NCI-H82 treated with DMSO at 0.1 percent for 48 hours (cell line): ENCODE measurements at regions not wholly inside any gene's neighbourhood (a gene's known extent, or its start where the extent isn't known, plus 50 kb on each side); places are given as distances from the start of the nearest gene placed in this dataset.

Source experiments
- DNase-seq: peaks from one replicate; lab custom pipeline; 2025; ENCODE audit not compliant: unreplicated experiment; lab: John Stamatoyannopoulos, UW

DNA sequence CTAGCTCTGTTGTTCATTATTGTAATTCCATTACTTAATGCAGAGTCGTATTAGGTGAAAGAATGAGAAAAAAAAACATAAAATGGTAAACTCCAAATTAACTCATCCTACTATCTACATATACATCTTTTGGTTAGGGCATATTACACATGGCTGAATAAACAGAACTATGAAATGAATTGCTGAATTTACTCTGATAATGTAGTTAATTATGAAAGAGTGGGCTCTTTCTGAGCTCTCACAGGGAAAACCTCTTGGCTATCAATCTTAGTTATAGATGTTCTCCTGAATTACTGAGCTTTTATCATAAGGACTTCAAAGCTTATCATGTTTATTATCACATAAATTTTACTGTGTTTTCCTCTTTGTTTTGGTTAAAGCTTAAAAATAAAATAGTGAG, 798.5 kb upstream of the MDGA2 start:
- no peak for DNase-seq

- DNase-seq: no peak
Measured at GRCh38 chr14:48456051-48456450, 780.6 kb upstream of the MDGA2 start.

DNA sequence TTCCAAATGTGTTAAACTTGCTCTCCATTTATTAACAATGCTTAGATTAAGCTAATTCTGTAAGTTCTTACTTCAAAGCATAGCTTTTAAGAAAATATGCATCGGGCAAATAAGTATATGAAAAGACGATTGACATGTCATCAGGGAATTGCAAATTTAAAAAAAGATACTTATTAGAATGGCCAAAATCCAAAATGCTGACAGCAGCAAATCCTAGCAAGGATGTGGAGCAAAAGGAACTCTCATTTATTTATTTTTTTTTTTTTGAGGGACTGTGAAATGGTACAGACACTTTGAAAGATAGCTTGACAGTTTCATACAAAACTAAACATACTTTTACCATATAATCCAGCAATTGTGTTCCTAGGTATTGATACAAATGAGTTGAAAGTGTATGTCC, 779.5 kb upstream of the MDGA2 start:
- DNase-seq: no peak

DNA sequence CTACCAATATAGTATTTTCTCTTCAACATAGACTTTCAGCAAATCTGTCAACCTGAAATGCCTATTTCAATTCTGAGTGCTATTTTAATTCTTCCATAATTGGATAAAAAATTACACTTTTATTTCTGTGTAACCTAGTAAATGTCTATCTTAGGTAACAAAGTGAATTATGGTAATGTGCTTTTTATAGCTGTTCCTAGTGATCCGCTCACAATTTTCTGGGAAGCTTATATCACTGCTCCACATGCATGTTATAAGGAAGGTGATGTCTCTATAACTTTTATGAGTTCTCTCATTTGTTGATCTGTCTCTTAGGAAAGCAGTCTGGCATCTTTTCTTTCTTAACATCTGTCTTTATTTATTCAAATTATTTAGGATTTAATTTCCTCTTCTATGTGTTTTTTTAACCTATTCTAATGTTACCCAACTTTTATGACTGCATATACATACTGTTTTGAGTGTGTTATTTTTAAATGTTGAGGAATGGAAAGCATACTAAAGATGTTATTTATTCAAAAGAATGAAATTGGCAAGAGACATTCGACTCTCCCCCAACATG, 777.1 kb upstream of the MDGA2 start:
- DNase-seq: no peak

GRCh38 chr14:48435221-48435620, 759.8 kb upstream of the MDGA2 start:
- DNase-seq: no peak

DNA sequence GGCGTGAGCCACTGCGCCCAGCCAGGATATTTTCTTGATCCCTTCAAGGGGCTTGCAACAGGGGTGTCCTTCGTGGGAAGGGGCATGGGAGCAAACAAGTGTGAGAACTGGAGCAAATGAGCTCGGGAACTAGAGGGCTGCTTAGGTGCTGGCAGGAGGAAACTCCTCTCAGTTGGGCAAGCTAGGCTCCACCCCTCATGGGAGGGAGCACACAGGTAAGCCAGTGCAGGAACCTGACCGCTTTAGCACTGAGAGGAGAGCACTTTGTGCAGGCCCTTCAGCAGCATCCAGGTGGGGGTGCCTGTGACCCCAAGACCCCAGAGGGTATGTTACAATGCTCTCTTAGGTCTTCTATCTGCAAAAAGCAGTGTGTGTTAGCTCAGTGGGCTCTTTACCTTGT, 755.4 kb upstream of the MDGA2 start:
- DNase-seq: no peak

DNA sequence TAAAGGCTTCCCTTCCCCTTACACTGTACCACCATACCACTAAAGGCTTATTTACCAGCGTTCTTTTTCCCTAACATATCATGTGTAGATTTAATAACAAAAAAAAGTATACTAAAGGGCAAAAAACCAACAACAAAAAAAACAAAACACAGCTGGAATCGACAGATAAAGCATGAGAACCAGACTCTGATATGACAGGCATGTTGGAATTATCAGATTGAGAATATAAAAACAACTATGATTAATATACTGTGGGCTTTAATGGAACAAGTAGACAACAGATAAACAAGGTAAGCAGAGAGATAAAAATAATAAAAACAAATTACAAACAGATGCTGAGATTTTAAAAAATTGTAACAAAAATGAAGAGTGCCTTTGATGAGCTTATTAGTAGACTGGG, 754.1 kb upstream of the MDGA2 start:
- DNase-seq: no peak

- DNase-seq: no peak
Measured at GRCh38 chr14:48417715-48418500, 742.5 kb upstream of the MDGA2 start.

DNA sequence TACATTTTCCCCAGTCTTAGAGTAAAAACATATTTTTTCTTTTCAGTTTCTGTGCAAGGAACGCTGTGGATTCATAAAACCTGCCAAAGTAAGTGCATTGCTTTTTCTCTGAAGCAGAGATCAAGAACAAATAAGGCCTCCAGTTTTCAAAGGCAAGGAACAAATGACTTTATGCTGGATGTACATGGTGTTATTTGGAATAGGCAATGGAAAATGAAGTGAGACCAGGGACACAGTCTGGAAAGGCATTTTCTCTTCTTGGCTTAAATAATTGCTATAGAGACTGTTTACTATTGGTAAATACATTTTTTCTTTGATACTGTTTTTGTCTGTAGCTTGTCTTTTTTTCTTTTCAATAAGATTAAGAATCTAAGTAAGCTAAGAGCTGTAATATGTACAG, 725.9 kb upstream of the MDGA2 start:
- DNase-seq: no peak

GRCh38 chr14:48398675-48399282, 723.4 kb upstream of the MDGA2 start:
- peak; percentile 65 for DNase-seq

DNA sequence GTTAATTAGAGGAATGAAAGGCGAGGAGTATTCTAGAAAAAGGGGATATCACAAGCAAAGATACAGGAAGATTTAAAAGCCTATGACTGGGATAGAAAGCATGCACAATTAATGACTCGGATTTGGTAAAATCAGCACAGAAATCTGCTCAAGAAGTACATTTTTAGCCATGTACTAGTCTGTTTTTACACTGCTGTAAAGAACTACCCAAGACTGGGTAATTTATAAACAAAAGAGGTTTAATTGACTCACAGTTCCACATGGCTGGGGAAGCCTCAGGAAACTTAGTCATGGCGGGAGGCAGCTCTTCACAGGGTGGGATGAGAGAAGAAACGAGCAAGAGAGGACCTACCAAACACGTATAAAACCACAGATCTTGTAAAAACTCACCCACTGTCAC, 716.3 kb upstream of the MDGA2 start:
- no peak for DNase-seq

GRCh38 chr14:48390346-48390745, 714.9 kb upstream of the MDGA2 start:
- DNase-seq: no peak

- DNase-seq: no peak
Measured at GRCh38 chr14:48384821-48385220, 709.4 kb upstream of the MDGA2 start.

GRCh38 chr14:48382961-48383360, 707.6 kb upstream of the MDGA2 start:
- DNase-seq: no peak

DNA sequence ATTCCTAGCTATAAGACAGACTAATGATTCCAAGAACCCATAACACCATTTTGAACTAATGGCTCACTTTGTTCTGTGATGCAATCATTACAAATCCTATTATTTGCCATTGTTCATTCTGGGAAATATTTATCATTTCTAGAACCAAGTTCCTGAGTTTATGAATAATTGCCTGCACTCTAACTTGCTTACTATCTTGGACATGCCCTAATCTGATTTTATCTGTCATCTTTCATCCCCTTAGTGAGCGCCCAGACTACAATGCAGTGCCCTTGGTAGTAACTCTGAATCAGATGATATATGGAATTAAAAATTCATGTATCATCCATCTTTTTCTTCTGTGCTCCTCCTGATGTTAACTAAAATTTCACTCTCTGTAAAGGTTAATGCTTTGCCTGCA, 703.1 kb upstream of the MDGA2 start:
- no peak for DNase-seq

GRCh38 chr14:48373981-48374380, 698.6 kb upstream of the MDGA2 start:
- DNase-seq: peak; percentile 21

- DNase-seq: no peak
Measured at GRCh38 chr14:48350971-48351370, 675.6 kb upstream of the MDGA2 start.

DNA sequence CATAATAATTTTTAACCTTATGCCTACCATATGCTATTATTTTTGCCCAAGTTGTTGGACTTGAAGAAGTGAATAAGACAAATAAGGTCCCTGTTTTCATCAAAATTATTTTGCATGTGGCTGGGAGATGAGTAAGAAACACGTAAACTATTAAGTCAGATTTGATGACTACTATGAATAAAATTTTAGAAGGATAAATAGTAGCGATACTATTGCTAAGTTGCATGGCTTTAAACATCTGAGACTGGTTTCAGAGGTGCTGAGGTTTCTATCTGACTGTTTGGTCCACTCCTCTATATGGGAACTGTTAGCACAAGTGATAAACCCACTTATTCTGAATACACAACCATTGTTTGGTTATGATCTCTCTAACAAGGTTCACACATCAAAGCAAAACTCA, 674.3 kb upstream of the MDGA2 start:
- DNase-seq: no peak

GRCh38 chr14:48341069-48341468, 665.7 kb upstream of the MDGA2 start:
- DNase-seq: no peak

DNA sequence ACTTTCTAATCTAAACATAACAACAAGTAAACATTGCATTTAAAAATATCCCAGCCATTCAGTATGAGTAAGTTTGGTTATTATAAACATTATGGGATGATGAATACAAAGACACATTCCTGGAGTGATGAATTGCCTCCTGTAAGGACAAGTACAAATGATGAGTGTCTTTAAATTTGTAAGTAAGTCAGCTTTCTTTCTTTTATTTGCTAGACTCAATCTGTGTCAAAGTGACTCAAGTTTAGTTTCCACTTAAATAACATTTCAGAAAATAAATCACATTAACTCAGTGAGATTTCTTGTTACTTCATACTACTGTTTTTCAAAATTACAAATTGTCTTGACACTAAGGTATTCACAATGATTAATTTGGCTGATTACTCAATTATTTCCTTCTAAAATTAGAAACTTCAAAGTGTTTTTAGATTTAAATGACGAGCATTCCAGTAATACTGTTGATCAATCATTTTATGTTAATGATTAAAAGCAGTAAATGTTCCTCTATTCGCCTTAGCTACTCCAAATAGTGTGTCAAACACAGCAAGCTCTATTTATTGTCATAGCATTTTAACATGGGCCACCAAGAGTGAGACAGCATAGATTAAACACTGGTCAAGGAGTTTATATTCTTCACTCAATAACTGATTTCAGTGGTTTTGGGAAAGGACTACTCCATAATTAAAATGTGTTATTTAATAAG, 658.0 kb upstream of the MDGA2 start:
- no peak for DNase-seq

DNA sequence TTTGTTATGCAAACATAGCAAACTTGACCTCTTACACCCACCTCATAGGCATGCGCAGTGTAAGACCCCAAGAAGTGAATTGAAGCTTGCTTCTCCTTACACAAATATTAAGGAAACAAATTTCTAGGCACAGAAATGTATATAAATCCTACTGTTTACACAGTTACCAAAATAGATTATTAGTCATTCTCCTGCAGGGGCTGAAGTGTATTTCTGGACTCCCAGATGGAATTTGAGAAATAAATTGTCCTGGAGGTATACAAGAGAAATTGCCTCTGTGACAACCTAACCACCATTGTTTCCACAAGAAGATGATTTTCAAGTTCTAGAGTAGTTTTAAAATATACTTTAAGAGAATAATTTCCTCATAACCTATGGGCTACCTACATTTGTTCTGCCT, 656.0 kb upstream of the MDGA2 start:
- DNase-seq: no peak

DNA sequence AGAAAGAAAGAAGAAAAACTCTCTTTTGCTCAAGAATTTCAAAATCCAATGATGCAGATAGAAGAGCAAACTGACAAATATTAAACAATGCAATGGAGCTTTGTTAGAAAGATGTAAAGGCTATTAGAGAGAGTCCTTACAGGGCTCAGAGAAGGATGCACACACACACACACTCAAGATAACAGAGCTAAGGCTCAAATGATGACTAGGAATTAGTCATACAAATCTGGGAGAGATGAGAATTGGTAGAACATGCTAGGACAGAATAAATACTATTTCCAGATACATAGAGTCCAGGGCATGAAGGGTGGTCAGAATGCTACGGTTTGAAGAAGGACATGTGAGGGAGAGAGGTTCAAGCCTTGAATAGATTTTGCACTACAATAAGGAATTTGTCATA, 650.1 kb upstream of the MDGA2 start:
- DNase-seq: no peak
